ENCODE measurements at regions not wholly inside any gene's neighbourhood (a gene's known extent, or its start where the extent isn't known, plus 50 kb on each side); places are given as distances from the start of the nearest gene placed in this dataset.

DNA sequence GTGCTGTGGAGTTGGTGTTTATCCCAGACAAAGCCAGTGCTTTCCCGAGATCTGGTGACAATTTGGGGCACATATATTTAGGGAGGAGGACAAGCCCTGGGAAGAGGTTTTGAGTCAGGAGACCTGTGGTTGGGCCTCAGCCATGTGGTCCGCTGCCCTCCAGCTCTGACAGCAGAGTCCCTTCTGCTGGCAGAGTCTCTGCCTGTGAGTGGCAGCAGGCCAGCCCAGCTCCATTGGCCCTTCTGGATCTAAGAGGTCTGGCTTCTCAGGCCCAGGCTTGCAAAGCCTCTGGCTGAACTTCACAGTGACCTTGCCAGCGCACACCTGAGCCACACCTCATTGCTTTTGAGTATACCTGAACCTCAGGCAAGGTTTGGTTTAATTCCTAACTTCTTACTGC is 115.3 kb downstream of the BCL2L11 start:
- no peaks in the 10 kb centered on the region for H3K36me3 ChIP-seq
- no peaks in the 10 kb centered on the region for H3K27me3 ChIP-seq
- DNase-seq (ENCODE audit: low spot score in 2 of 2) = no peak
- H3K4me3 ChIP-seq = no peak overlapping the region
- TF ChIP-seq, protein P1, sequence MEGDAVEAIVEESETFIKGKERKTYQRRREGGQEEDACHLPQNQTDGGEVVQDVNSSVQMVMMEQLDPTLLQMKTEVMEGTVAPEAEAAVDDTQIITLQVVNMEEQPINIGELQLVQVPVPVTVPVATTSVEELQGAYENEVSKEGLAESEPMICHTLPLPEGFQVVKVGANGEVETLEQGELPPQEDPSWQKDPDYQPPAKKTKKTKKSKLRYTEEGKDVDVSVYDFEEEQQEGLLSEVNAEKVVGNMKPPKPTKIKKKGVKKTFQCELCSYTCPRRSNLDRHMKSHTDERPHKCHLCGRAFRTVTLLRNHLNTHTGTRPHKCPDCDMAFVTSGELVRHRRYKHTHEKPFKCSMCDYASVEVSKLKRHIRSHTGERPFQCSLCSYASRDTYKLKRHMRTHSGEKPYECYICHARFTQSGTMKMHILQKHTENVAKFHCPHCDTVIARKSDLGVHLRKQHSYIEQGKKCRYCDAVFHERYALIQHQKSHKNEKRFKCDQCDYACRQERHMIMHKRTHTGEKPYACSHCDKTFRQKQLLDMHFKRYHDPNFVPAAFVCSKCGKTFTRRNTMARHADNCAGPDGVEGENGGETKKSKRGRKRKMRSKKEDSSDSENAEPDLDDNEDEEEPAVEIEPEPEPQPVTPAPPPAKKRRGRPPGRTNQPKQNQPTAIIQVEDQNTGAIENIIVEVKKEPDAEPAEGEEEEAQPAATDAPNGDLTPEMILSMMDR (IDR thresholded peaks at IDR 0.05) = no peak
- intact Hi-C loops (cut with DNase I) = no loop called here
- H3K27ac ChIP-seq = no peak overlapping the region
- H3K9me3 ChIP-seq = no peaks in the 10 kb centered on the region
- H3K4me1 ChIP-seq = no peaks in the 10 kb centered on the region

DNA sequence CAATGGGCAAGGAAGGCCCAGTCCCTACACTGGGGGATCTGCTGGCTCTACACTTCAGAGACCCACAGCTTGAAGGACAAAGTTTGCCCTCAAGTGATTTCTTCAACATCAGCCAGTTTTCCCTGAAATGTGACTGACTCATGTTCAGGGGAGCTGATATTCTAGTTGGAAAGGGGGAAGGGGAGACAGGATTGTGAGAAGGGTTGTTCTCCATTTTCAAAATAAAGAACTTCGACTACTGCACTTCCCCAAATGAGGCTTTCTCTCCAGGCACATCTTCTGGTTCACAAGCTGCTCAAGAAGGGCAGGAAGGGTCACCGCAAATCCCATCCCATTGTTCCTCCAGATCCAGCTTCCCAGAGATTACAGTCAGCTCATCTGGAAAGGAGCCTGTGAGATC is 117.6 kb downstream of the BCL2L11 start:
- intact Hi-C loops (cut with DNase I) = no loop called here
- Histone ChIP-seq H3K36me3 (no peaks in the 10 kb centered on the region), H3K4me1 (no peaks in the 10 kb centered on the region), H3K27ac (no peak overlapping the region), H3K9me3 (no peaks in the 10 kb centered on the region), H3K27me3 (no peaks in the 10 kb centered on the region), H3K4me3 (no peak overlapping the region)
- DNase-seq (ENCODE audit: low spot score in 2 of 2) = no peak
- TF ChIP-seq, protein P1 (IDR thresholded peaks at IDR 0.05) = no peak

DNA sequence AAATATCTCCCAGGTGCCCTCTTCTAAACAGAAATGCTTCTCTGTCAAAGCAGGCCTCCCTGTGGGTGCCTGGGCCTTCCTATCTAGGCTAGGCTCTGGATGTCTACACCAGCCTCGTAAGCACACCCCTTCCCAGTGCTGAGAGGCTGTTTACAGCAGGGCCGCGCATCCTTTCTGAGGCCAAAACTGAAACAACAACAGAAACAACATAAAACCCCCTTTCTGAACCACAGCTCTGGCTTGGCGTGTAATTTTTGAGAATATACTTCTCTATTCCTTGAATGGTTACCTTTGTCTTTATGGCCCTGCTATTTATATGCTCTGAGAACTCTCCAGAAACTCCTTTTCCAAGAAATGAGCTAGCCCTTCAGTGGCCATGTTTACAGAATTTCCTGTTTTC is 118.4 kb downstream of the BCL2L11 start:
- intact Hi-C loops (cut with DNase I) = no loop called here
- H3K4me1 ChIP-seq = no peaks in the 10 kb centered on the region
- H3K27ac ChIP-seq = no peak overlapping the region

DNA sequence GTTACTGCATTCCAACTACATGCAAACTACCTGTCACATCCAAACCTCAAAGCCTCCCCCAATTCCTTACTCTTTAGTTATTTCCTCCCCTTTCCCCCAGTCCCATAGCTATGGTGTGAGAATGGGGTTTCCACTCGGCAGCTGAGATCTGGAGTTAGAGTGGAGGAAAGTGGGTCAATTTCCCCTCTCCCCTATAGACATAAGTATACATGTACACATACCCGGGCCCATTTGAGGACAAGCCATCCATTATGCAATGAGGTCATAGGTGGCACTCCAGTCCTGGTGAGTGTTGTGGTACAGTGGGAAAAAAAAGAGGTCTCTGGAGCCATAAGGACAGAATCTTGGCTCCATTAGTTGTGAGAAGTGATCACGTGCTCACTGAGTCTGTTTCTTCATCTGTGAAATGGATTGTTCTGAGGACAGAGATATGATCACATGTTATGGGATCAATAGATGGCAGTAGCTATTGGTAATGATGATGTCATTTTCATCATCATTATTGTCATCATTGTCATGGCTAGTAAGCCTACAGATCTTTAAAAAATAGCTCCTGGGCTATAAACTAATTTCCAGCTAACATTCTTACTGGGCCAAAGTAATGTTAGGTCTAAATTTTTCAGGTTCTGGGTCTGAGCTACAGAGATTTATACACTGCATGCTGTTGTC is 119.0 kb downstream of the BCL2L11 start:
- TF ChIP-seq, protein P1 (IDR thresholded peaks at IDR 0.05) = no peak
- H3K4me3 ChIP-seq = no peak overlapping the region
- intact Hi-C loops (cut with DNase I) = no loop called here
- H3K27ac ChIP-seq = no peak overlapping the region
- H3K36me3 ChIP-seq = no peaks in the 10 kb centered on the region
- no peaks in the 10 kb centered on the region for H3K9me3 ChIP-seq
- no peaks in the 10 kb centered on the region for H3K4me1 ChIP-seq
- DNase-seq (ENCODE audit: low spot score in 2 of 2) = no peak
- no peaks in the 10 kb centered on the region for H3K27me3 ChIP-seq

More for the DNA sequence above, 118.4 kb downstream of the BCL2L11 start:
- DNase-seq (ENCODE audit: low spot score in 2 of 2) = no peak
- Histone ChIP-seq H3K9me3 (no peaks in the 10 kb centered on the region), H3K27me3 (no peaks in the 10 kb centered on the region), H3K36me3 (no peaks in the 10 kb centered on the region), H3K4me3 (no peak overlapping the region)
- TF ChIP-seq, protein P1 (IDR thresholded peaks at IDR 0.05) = no peak

DNA sequence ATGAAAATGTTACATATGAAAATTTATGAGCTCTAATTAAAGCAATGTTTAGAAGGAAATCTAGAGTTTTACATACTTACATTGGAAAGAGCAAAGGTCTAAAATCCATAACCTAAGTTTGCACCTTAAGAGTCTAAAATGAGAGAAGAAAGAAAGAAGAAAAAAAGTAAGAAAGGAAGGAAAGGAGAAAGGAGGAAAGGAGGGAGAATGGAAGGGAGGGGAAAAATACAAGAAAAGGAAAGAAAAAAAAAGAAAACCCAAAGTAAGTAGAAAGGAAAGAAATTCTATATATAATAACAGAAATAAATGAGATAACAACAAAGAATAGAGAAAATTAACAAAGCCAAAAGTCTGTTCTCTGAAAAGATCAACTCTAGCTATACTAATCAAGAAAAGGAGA is 122.6 kb downstream of the BCL2L11 start:
- H3K27ac ChIP-seq = no peak overlapping the region

More for the DNA sequence above, 122.6 kb downstream of the BCL2L11 start:
- Histone ChIP-seq H3K4me1 (no peaks in the 10 kb centered on the region), H3K9me3 (no peaks in the 10 kb centered on the region), H3K27me3 (no peaks in the 10 kb centered on the region), H3K4me3 (no peak overlapping the region), H3K36me3 (no peaks in the 10 kb centered on the region)
- intact Hi-C loops (cut with DNase I) = no loop called here
- TF ChIP-seq, protein P1 (IDR thresholded peaks at IDR 0.05) = no peak
- no peak for DNase-seq (ENCODE audit: low spot score in 2 of 2)

Measured in ascending aorta (tissue), 2 donors.